GM19035 (cell line): ENCODE measurements at regions not wholly inside any gene's neighbourhood (a gene's known extent, or its start where the extent isn't known, plus 50 kb on each side); places are given as distances from the start of the nearest gene placed in this dataset.
"Not testable (repeated sequence)": the region's sequence is repeated elsewhere in the genome, so short reads cannot be mapped to it uniquely, and the experiment has no call there.

Source experiments
- ATAC-seq: cut with Tn5 transposase; IDR thresholded peaks from one replicate; pipeline ENCODE4 v1.9.1; 2021; ENCODE audit not compliant: unreplicated experiment

GRCh38 chrX:3881255-3881895 is 167.9 kb upstream of the PRKX start:
- peak; percentile 54 for ATAC-seq

- not testable (repeated sequence) for ATAC-seq
Observed at GRCh38 chrX:3876393-3876792, 162.9 kb upstream of the PRKX start.

DNA sequence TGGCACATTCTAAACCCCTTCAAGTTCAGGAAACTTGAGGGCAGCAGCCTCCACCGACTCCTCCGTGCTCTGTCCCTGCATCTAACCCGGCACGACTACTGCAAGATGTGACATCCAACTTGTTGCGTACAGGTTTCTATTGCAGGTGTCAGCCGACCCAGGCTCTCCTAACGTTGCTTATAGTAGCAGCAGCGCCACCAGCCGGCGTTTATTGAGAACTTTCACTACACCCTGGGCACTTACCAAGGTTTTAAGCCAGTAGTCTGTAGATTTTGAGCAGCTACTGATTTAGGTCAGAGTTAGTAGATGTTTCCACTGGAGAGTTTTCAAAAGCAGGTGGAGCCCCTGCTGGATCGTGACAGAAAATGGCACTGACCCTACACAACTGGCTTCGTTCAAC is 162.2 kb upstream of the PRKX start:
- not testable (repeated sequence) for ATAC-seq

DNA sequence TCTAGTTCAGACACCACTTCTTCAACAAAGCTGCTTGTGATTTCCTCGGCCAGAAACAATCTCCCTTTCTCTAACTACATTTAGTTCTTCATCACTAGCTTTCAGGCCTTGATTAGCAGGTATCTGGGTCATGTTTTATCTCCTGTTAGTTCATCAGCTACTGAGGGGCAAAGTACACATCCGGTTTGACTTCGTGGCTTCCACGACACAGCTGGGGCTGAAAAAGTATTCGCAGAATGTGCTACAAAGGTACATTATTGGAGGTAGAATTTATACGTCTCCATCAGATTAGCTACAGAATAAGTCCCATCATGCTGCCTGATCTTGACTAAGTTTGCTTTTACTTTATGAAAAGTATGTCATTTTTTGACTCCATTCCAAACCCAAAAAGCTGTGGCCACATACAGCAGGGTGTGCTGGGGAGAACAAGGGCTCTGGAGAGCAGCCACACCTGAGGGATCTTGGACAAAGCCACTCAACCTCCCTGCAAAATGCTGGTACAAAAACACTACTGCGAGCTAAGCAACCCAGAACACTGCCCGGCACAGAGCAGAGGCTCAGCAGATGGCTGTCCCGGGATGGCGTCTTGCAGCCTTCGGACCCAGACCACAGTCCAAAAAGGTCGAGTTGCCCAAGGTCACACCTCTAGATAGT is 158.9 kb upstream of the PRKX start:
- ATAC-seq, result not testable (repeated sequence)

DNA sequence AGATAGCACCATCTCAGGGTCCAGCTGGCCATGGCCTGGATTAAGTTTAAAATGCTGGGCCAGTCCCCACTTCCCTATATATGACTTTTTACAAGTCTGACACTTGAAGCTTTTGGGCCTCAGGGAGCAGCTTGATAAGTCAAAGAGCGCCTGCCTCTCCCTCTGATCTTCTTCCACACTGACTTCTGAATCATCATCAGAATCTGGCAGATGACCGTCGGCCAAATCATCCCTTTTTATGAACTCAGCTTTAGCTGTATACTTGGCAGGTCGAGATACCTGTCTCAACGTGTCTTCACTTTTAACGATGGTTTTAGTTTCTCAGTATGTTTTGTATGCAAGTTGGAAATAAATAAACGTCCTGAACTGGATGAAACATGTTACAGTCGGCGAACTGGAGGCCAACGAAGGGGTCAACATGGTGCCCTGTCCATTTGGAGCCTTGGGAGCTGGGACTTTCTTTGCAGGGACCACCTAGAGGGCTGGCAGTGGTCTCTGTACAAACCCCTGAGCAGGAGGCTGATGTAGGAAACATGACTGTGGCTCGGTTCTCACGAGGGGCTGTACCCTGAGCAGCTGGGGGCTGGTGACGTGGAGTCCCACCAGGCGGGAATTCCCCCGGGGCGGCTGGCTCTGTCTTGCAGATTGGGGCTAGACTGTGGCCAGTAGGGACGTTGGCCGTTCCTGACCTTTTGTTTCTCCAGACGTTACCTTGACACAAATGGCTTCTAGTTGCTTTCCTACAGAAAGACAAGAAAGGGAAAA is 153.8 kb upstream of the PRKX start:
- not testable (repeated sequence) for ATAC-seq

- not testable (repeated sequence) for ATAC-seq
Observed at GRCh38 chrX:3858332-3858731, 144.9 kb upstream of the PRKX start.

DNA sequence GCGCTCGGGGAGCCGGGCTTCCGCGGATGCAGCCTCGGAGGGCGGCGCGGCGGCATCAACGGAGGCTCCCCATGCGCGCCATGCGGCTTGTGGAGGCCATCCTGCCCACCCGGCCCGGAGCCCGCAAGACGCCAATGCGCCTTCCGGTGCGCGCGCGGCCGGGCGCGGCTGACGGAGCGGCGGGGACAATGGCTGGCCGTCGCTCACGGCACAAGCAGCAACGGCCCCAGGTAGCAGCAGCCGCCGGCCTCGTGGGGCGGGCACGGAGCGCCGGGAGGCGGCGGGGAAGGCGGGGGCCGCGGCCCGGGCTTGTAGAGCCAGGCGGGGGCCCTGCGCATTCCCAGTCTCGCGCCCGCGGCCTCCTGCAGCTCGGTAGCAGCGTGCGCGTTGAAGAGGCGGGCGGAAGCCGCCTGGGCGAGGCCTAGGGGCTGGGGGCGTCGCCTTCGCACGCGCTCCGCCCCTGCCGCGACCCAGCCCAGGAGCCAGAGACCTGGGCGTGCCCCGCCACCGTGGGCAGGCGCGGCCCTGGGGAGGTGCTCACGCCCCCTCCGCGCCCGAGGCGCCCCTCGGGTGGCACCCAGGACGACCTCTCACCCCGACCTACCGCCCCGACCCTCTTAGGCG is 130.2 kb upstream of the PRKX start:
- ATAC-seq, result peak; percentile 89

- peak; percentile 85 for ATAC-seq
Observed at GRCh38 chrX:3842822-3843521, 129.5 kb upstream of the PRKX start.

- ATAC-seq, result not testable (repeated sequence)
Observed at GRCh38 chrX:3838754-3839153, 125.3 kb upstream of the PRKX start.

DNA sequence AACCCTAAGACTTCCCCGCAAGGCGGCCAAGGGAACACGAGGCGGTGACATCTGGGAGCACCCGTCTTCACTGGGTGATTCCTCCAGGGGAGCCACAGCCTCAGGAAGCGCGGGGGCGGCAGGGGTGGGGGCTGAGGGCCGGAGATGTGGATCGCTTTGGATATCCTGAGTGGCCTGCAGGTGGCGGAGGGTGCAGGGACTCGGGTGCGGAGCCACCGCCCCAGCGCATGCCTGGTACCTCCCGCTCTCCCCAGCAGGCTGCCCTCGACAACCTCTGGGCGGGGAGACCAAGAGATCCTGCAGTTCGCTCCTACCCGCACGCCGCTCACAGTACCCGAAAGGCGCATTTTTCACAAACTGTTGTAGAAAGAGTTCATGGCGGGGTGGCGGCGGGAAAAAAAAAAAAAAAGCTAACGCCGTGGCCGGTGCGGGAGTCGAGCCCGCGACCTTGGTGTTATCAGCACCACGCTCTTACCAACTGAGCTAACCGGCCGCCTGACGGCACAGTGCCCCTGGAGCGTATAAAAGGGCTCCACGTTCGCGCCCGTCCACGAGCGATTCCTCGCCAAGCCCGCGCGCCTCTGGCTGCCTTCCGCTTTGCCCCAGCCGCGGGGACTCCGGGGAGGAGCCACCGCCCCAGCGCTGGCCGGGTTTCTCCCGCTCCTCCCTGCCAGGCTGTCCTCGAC is 124.7 kb upstream of the PRKX start:
- not testable (repeated sequence) for ATAC-seq

- ATAC-seq, result not testable (repeated sequence)
Observed at GRCh38 chrX:3837211-3837610, 123.8 kb upstream of the PRKX start.

DNA sequence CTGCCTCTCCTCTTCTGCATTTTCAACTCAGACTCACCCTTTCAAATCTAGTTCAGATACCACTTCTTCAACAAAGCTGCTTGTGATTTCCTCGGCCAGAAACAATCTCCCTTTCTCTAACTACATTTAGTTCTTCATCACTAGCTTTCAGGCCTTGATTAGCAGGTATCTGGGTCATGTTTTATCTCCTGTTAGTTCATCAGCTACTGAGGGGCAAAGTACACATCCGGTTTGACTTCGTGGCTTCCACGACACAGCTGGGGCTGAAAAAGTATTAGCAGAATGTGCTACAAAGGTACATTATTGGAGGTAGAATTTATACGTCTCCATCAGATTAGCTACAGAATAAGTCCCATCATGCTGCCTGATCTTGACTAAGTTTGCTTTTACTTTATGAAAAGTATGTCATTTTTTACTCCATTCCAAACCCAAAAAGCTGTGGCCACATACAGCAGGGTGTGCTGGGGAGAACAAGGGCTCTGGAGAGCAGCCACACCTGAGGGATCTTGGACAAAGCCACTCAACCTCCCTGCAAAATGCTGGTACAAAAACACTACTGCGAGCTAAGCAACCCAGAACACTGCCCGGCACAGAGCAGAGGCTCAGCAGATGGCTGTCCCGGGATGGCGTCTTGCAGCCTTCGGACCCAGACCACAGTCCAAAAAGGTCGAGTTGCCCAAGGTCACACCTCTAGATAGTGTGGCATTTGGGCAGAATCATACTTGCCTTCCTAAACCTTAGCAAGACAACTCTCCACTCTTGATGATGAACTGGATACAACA is 120.5 kb upstream of the PRKX start:
- ATAC-seq, result not testable (repeated sequence)

DNA sequence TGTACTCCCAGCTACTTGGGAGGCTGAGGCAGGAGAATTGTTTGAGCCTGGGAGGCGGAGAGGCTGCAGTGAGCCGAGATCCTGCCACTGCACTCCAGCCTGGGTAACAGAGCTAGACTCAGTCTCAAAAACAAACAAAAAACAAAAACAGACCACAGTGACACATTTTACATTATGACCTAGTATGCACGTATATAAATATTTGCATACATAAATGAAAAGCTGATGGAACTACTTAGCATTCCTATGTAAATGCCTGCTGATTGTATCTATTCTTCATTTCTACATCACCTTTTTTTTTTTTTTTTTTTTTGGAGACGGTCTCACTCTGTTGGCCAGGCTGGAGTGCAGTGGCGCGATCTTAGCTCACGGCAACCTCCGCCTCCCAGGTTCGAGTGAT is 116.6 kb upstream of the PRKX start:
- not testable (repeated sequence) for ATAC-seq

DNA sequence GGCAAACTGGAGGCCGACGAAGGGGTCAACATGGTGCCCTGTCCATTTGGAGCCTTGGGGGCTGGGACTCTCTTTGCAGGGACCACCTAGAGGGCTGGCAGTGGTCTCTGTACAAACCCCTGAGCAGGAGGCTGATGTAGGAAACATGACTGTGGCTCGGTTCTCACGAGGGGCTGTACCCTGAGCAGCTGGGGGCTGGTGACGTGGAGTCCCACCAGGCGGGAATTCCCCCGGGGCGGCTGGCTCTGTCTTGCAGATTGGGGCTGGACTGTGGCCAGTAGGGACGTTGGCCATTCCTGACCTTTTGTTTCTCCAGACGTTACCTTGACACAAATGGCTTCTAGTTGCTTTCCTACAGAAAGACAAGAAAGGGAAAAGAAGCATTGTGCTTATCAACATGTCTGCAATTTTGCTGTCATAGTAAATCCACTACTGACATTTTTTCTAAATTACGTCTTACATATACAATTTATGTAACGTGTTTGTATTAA is 115.6 kb upstream of the PRKX start:
- not testable (repeated sequence) for ATAC-seq

DNA sequence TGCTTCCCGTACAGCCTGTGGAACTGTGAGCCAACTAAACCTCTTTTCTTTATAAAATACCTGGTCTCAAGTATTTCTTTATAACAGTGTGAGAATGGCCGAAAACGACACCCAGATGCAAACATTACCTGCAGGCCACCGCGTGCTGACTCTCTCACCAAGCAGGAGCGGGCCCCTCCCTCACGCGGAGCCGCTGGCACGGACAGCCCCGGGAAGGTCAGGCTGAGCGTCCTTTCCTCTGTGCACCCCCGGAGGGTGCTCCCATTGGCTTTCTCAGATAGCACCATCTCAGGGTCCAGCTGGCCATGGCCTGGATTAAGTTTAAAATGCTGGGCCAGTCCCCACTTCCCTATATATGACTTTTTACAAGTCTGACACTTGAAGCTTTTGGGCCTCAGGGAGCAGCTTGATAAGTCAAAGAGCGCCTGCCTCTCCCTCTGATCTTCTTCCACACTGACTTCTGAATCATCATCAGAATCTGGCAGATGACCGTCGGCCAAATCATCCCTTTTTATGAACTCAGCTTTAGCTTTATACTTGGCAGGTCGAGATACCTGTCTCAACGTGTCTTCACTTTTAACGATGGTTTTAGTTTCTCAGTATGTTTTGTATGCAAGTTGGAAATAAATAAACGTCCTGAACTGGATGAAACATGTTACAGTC is 115.1 kb upstream of the PRKX start:
- not testable (repeated sequence) for ATAC-seq

DNA sequence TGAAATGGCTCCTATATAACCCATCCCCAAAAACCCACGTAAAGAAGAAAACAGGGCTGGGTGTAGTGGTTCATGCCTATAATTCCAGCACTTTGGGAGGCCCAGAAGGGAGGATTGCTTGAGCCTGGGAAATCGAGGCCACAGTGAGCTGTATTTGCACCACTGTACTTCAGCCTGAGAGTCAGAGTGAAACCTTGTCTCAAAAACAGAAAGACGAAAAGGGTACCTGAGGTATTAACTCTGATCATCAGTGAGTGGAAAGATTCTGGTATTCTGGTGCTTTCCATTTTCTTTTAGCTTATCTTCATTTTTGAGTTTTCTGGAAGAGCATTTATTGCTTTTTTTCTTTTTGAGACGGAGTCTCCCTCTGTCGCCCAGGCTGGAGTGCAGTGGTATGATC is 110.6 kb upstream of the PRKX start:
- not testable (repeated sequence) for ATAC-seq

- ATAC-seq, result no peak
Observed at GRCh38 chrX:3820167-3820566, 106.7 kb upstream of the PRKX start.

DNA sequence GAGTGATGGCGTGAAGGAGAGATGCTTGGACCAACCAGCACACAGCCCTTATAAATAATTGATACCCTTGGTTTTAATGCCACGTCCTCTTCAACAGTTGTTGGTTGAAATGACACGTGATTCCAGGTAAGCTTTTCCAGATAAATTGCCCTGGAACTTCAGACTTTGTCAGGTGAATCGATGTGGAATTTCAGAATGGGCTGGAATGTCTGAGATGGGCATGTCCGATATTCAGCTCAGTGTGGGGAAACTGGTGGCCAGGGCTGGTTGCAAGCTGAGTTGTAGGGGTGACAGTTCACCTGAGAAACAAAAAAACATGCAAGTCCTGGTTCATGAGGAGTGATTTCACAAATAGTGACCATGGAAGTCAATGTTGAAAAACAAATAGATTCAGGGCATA is 104.0 kb upstream of the PRKX start:
- ATAC-seq, result not testable (repeated sequence)
